ENCODE measurements at regions not wholly inside any gene's neighbourhood (a gene's known extent, or its start where the extent isn't known, plus 50 kb on each side); places are given as distances from the start of the nearest gene placed in this dataset.

GRCh38 chr3:95333826-95334225 is 1271.0 kb downstream of the NSUN3 start:
- Histone ChIP-seq H3K9me3 (no peaks in the 10 kb centered on the region), H3K27ac (no peak overlapping the region), H3K4me3 (no peak overlapping the region), H3K4me1 (ENCODE audit: control insufficient read depth in 1 of 2, low read depth in 2 of 2) (no peaks in the 10 kb centered on the region), H3K36me3 (no peaks in the 10 kb centered on the region), H3K27me3 (replicated peaks; ENCODE audit: insufficient read depth) (no peaks in the 10 kb centered on the region)
- no peak for TF ChIP-seq CTCF (IDR thresholded peaks at IDR 0.05)
- ATAC-seq (ENCODE audit: insufficient number of reproducible peaks, low FRiP score, low read depth) (no peak), DNase-seq (ENCODE audit: low spot score) (no peak)

- H3K4me1 ChIP-seq (ENCODE audit: control insufficient read depth in 1 of 2, low read depth in 2 of 2): no peaks in the 10 kb centered on the region
- TF ChIP-seq CTCF (IDR thresholded peaks at IDR 0.05): no peak
- DNase-seq (ENCODE audit: low spot score) (no peak), ATAC-seq (ENCODE audit: insufficient number of reproducible peaks, low FRiP score, low read depth) (no peak)
- H3K27me3 ChIP-seq (replicated peaks; ENCODE audit: insufficient read depth): no peaks in the 10 kb centered on the region
- no peak overlapping the region for H3K27ac ChIP-seq
- H3K4me3 ChIP-seq: no peak overlapping the region
- H3K9me3 ChIP-seq: no peaks in the 10 kb centered on the region
- H3K36me3 ChIP-seq: no peaks in the 10 kb centered on the region
Observed at GRCh38 chr3:95334461-95334860, 1271.6 kb downstream of the NSUN3 start.

GRCh38 chr3:95335517-95335916 is 1272.7 kb downstream of the NSUN3 start:
- no peaks in the 10 kb centered on the region for H3K9me3 ChIP-seq
- H3K27ac ChIP-seq: no peak overlapping the region
- H3K4me3 ChIP-seq: no peak overlapping the region
- no peaks in the 10 kb centered on the region for H3K4me1 ChIP-seq (ENCODE audit: control insufficient read depth in 1 of 2, low read depth in 2 of 2)
- no peak for TF ChIP-seq CTCF (IDR thresholded peaks at IDR 0.05)
- no peaks in the 10 kb centered on the region for H3K27me3 ChIP-seq (replicated peaks; ENCODE audit: insufficient read depth)
- DNase-seq (ENCODE audit: low spot score) (no peak), ATAC-seq (ENCODE audit: insufficient number of reproducible peaks, low FRiP score, low read depth) (no peak)
- H3K36me3 ChIP-seq: no peaks in the 10 kb centered on the region

GRCh38 chr3:95338446-95338845 is 1275.6 kb downstream of the NSUN3 start:
- Histone ChIP-seq H3K4me3 (no peak overlapping the region), H3K36me3 (no peaks in the 10 kb centered on the region), H3K9me3 (no peaks in the 10 kb centered on the region), H3K4me1 (ENCODE audit: control insufficient read depth in 1 of 2, low read depth in 2 of 2) (no peaks in the 10 kb centered on the region), H3K27ac (no peak overlapping the region), H3K27me3 (replicated peaks; ENCODE audit: insufficient read depth) (no peaks in the 10 kb centered on the region)
- no peak for DNase-seq (ENCODE audit: low spot score)
- TF ChIP-seq CTCF (IDR thresholded peaks at IDR 0.05): no peak
- no peak for ATAC-seq (ENCODE audit: insufficient number of reproducible peaks, low FRiP score, low read depth)

- no peak overlapping the region for H3K27ac ChIP-seq
- H3K27me3 ChIP-seq (replicated peaks; ENCODE audit: insufficient read depth): no peaks in the 10 kb centered on the region
- no peak overlapping the region for H3K4me3 ChIP-seq
- H3K4me1 ChIP-seq (ENCODE audit: control insufficient read depth in 1 of 2, low read depth in 2 of 2): no peaks in the 10 kb centered on the region
- DNase-seq (ENCODE audit: low spot score): no peak
- no peaks in the 10 kb centered on the region for H3K36me3 ChIP-seq
- ATAC-seq (ENCODE audit: insufficient number of reproducible peaks, low FRiP score, low read depth): no peak
- no peak for TF ChIP-seq CTCF (IDR thresholded peaks at IDR 0.05)
- H3K9me3 ChIP-seq: no peaks in the 10 kb centered on the region
Observed at GRCh38 chr3:95341314-95341713, 1278.5 kb downstream of the NSUN3 start.
